A549 (cell line): ENCODE measurements at regions not wholly inside any gene's neighbourhood (a gene's known extent, or its start where the extent isn't known, plus 50 kb on each side); places are given as distances from the start of the nearest gene placed in this dataset.

Source experiments
- POLR2A ChIP-seq: IDR thresholded peaks from 2 replicates; pipeline ENCODE4 v1.6.1; 2012; ENCODE audit warnings: mild to moderate bottlenecking, low read length
- TF ChIP-seq, protein P1 (sequence below): fragments of >200 bp; sonication (Bioruptor Twin); formaldehyde crosslinking; IDR thresholded peaks from 3 replicates; pipeline ENCODE4 v1.5.1; 2016

DNA sequence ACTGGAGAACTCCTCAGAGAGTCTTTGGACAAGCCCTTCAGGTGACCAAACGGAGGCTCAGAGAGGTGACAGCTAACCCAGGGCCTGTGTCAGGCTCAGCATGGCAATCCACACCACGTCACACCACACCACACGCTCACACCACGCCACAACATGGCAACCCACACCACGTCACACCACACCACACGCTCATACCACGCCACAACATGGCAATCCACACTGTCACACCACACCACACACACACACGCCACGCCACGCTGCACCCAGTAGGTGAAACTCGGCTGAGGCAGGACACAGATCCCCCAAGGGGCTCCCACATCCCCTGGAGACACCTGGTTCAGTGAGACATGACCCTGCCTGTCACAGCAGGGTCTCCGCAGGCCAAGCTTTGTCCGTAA lies 107.3 kb downstream of the PDGFA start:
- TF ChIP-seq POLR2A, result no peak
- TF ChIP-seq, protein P1, sequence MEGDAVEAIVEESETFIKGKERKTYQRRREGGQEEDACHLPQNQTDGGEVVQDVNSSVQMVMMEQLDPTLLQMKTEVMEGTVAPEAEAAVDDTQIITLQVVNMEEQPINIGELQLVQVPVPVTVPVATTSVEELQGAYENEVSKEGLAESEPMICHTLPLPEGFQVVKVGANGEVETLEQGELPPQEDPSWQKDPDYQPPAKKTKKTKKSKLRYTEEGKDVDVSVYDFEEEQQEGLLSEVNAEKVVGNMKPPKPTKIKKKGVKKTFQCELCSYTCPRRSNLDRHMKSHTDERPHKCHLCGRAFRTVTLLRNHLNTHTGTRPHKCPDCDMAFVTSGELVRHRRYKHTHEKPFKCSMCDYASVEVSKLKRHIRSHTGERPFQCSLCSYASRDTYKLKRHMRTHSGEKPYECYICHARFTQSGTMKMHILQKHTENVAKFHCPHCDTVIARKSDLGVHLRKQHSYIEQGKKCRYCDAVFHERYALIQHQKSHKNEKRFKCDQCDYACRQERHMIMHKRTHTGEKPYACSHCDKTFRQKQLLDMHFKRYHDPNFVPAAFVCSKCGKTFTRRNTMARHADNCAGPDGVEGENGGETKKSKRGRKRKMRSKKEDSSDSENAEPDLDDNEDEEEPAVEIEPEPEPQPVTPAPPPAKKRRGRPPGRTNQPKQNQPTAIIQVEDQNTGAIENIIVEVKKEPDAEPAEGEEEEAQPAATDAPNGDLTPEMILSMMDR, result no peak
